PC-9 (cell line): ENCODE measurements at regions not wholly inside any gene's neighbourhood (a gene's known extent, or its start where the extent isn't known, plus 50 kb on each side); places are given as distances from the start of the nearest gene placed in this dataset.

Experiments used
- EZH2 ChIP-seq: fragments of 200-600 bp; sonication (generic); IDR thresholded peaks from 2 replicates; pipeline ENCODE4 v1.8.0; 2017; ENCODE audit warnings: antibody characterized with exemption, low read depth
- TF ChIP-seq, protein P1 (sequence below): fragments of 200-600 bp; sonication (generic); conservative IDR thresholded peaks from 2 replicates; pipeline ENCODE4 v1.6.1; 2017; ENCODE audit warnings: mixed run types, antibody characterized with exemption, mild to moderate bottlenecking, moderate library complexity

DNA sequence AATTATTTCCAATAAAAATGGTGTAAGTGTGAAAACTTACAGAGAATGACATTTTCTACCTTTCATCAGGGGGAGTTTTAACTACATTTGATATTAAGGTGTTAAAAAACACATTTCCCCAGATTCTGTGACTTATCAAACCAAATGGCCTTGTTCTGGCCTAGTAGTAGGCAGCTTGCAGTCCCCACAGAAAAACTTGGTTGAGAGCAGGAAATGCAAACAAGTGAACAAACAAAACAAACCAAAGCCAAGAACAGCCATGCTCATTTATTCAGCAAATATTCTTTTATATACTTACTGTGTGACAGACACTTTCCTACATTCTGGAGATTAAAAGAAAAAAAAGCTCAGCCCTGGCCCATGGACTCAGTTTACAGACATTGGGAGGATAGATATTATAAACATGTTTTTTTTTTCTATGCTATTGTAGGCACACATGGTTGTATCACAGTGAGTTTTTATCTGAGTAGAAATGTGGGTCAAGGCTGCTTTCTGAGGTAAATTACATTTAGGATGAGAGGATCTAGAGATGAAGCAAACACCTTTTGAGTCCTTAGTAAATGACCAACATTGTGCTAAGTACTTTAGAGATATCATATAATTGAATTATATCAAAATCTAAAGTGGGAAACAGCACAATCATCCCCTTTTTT lies 449.2 kb upstream of the AADAT start:
- TF ChIP-seq, protein P1, sequence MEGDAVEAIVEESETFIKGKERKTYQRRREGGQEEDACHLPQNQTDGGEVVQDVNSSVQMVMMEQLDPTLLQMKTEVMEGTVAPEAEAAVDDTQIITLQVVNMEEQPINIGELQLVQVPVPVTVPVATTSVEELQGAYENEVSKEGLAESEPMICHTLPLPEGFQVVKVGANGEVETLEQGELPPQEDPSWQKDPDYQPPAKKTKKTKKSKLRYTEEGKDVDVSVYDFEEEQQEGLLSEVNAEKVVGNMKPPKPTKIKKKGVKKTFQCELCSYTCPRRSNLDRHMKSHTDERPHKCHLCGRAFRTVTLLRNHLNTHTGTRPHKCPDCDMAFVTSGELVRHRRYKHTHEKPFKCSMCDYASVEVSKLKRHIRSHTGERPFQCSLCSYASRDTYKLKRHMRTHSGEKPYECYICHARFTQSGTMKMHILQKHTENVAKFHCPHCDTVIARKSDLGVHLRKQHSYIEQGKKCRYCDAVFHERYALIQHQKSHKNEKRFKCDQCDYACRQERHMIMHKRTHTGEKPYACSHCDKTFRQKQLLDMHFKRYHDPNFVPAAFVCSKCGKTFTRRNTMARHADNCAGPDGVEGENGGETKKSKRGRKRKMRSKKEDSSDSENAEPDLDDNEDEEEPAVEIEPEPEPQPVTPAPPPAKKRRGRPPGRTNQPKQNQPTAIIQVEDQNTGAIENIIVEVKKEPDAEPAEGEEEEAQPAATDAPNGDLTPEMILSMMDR = no peak
- no peak for TF ChIP-seq EZH2
